ENCODE measurements at regions not wholly inside any gene's neighbourhood (a gene's known extent, or its start where the extent isn't known, plus 50 kb on each side); places are given as distances from the start of the nearest gene placed in this dataset.

DNA sequence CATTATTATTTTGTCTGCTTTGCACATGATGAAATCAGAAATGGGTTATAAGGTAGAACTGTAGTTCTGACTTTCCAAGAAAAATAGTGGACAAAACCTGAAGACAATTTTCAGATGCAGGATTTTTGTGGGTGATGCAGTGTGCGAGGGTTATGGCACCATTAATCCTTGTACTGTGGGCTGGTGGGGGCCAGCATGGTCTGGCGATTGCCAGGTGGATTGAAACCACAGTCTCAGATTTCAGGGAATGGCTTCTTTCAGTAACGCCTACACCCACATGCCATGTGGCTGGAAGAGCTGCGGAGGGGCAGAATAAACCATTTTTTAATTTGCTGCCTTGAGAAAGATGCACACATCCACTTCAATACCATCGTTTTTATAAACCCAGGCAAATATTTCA, 150.5 kb downstream of the ARSF start:
- H3K79me2 ChIP-seq (ENCODE audit: insufficient read depth, low read length), result no peaks in the 10 kb centered on the region
- Mint-ChIP-seq H3K27me3 (ENCODE audit: low read depth) (no peaks in the 10 kb centered on the region), H3K4me1 (peaks cover 22 to 28% of the 10 kb centered on the region in 2 experiments), H3K27ac (peak overlapping the region in 1 of 3 experiments; percentile 62; a peak in 1 of 7 replicates), H3K36me3 (ENCODE audit: insufficient read depth in 1 of 3, low read depth in 3 of 3) (peaks cover 2 to 4% (median 4%) of the 10 kb centered on the region in 3 experiments; a peak in 5 of 7 replicates), H3K4me3 (no peak overlapping the region), H3K9me3 (peaks cover 3 to 5% of the 10 kb centered on the region in 2 experiments)
- H3T11ph ChIP-seq (ENCODE audit: low read length), result no peak overlapping the region
- H3K18ac ChIP-seq (ENCODE audit: insufficient read length, low read depth, low read length), result no peak overlapping the region
- no peaks in the 10 kb centered on the region for H3K79me1 ChIP-seq (ENCODE audit: insufficient read depth, low read depth, low read length, poor library complexity, severe bottlenecking)
- H3K14ac ChIP-seq (ENCODE audit: insufficient read depth, low read length), result no peak overlapping the region
- no peak overlapping the region for H2BK20ac ChIP-seq (ENCODE audit: low read depth, low read length, poor library complexity, severe bottlenecking)
- WGBS (ENCODE audit: extremely low coverage, insufficient read length, low lambda C conversion rate), result no CpG with 5 or more reads among the region's 5 CpGs
- no peak overlapping the region for H3K56ac ChIP-seq (ENCODE audit: insufficient read length, low read depth, low read length)
- H4K5ac ChIP-seq (ENCODE audit: insufficient read length, low read depth, low read length), result no peak overlapping the region
- H3K23ac ChIP-seq (ENCODE audit: insufficient read length, low read depth, low read length), result no peak overlapping the region
- no peak overlapping the region for H2BK5ac ChIP-seq (ENCODE audit: insufficient read length, low read length)
- no peak overlapping the region for H2AFZ ChIP-seq (ENCODE audit: low read length)
- H3K27ac ChIP-seq (ENCODE audit: insufficient read length, low read depth, low read length), result no peak overlapping the region
- TF ChIP-seq, protein P1, sequence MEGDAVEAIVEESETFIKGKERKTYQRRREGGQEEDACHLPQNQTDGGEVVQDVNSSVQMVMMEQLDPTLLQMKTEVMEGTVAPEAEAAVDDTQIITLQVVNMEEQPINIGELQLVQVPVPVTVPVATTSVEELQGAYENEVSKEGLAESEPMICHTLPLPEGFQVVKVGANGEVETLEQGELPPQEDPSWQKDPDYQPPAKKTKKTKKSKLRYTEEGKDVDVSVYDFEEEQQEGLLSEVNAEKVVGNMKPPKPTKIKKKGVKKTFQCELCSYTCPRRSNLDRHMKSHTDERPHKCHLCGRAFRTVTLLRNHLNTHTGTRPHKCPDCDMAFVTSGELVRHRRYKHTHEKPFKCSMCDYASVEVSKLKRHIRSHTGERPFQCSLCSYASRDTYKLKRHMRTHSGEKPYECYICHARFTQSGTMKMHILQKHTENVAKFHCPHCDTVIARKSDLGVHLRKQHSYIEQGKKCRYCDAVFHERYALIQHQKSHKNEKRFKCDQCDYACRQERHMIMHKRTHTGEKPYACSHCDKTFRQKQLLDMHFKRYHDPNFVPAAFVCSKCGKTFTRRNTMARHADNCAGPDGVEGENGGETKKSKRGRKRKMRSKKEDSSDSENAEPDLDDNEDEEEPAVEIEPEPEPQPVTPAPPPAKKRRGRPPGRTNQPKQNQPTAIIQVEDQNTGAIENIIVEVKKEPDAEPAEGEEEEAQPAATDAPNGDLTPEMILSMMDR (conservative IDR thresholded peaks at IDR 0.05), result no peak
- H4K8ac ChIP-seq (replicated peaks; ENCODE audit: insufficient read length, low read depth, low read length), result no peak overlapping the region
- no peak overlapping the region for H2AK5ac ChIP-seq (ENCODE audit: insufficient read length, low read length)
- no peak overlapping the region for H4K91ac ChIP-seq (ENCODE audit: insufficient read length, low read depth, low read length)
- H3K9ac ChIP-seq (ENCODE audit: extremely low read depth, insufficient read length, low read length), result no peak overlapping the region
- no peaks in the 10 kb centered on the region for H4K20me1 ChIP-seq (ENCODE audit: control insufficient read depth, insufficient read depth, insufficient read length)
- H2BK15ac ChIP-seq (ENCODE audit: low read depth, low read length), result no peak overlapping the region
- no peak overlapping the region for H2BK120ac ChIP-seq (ENCODE audit: low read depth, low read length, poor library complexity, severe bottlenecking)
- peaks cover 3% of the 10 kb centered on the region; the same call in 1 of the 2 replicates for H3K4me1 ChIP-seq (ENCODE audit: insufficient read depth, low read length)
- H3K4me2 ChIP-seq (ENCODE audit: insufficient read depth, insufficient read length, low read length), result no peak overlapping the region
- H2BK12ac ChIP-seq (ENCODE audit: insufficient read length, low read depth, low read length), result no peak overlapping the region
- H3K9me3 ChIP-seq (ENCODE audit: control insufficient read depth, low read depth, low read length), result no peaks in the 10 kb centered on the region
- DNase-seq, result no peak
- H3K4ac ChIP-seq (ENCODE audit: low read depth, low read length), result no peak overlapping the region
- no peaks in the 10 kb centered on the region for H3K23me2 ChIP-seq (ENCODE audit: insufficient read length, low read depth, low read length, poor library complexity, severe bottlenecking)
- no peaks in the 10 kb centered on the region for H3K27me3 ChIP-seq (ENCODE audit: insufficient read depth, low read length)
